GM12878 (cell line): ENCODE measurements at regions not wholly inside any gene's neighbourhood (a gene's known extent, or its start where the extent isn't known, plus 50 kb on each side); places are given as distances from the start of the nearest gene placed in this dataset.

ENCODE experiments used
- CHD1 ChIP-seq: IDR thresholded peaks from 2 replicates; pipeline ENCODE4 v1.6.1; 2012; ENCODE audit warnings: low read depth, low read length, improper control_type of control experiment
- CTCF ChIP-seq, 3 experiments: IDR thresholded peaks in 2 of 3; conservative IDR thresholded peaks in 1 of 3; 2 replicates each; pipeline ENCODE4 v1.5.1; 2011; ENCODE audit warnings: low read depth in 3 of 3, low read length in 3 of 3, mild to moderate bottlenecking in 3 of 3, control low read depth in 2 of 3, moderate library complexity in 2 of 3, inconsistent platforms in 1 of 3, mixed read lengths in 1 of 3; ENCODE audit not compliant: control insufficient read depth in 2 of 3, insufficient read depth in 1 of 3; ENCODE audit errors: extremely low read depth in 1 of 3
- HCFC1 ChIP-seq: fragments of 150-350 bp; IDR thresholded peaks from 2 replicates; pipeline ENCODE4 v1.6.1; 2014; ENCODE audit warnings: low read length
- NFIC ChIP-seq: IDR thresholded peaks from 2 replicates; pipeline ENCODE4 v1.6.1; 2012; ENCODE audit warnings: low read depth, mild to moderate bottlenecking, inconsistent platforms, low read length, moderate library complexity
- ZBED1 ChIP-seq: IDR thresholded peaks from 2 replicates; pipeline ENCODE4 v1.6.1; 2016; ENCODE audit warnings: borderline replicate concordance

GRCh38 chr4:33566649-33567048 lies 2677.7 kb downstream of the ARAP2 start:
- TF ChIP-seq CTCF (IDR thresholded peaks at IDR 0.05 in 2 of 3, conservative IDR thresholded peaks at IDR 0.05 in 1 of 3; ENCODE audit: control insufficient read depth in 2 of 3, extremely low read depth in 1 of 3, insufficient read depth in 1 of 3, low read depth in 3 of 3, low read length in 3 of 3) (no peak), ZBED1 (no peak), NFIC (no peak), CHD1 (no peak), HCFC1 (no peak)
